ENCODE measurements at regions not wholly inside any gene's neighbourhood (a gene's known extent, or its start where the extent isn't known, plus 50 kb on each side); places are given as distances from the start of the nearest gene placed in this dataset.

DNA sequence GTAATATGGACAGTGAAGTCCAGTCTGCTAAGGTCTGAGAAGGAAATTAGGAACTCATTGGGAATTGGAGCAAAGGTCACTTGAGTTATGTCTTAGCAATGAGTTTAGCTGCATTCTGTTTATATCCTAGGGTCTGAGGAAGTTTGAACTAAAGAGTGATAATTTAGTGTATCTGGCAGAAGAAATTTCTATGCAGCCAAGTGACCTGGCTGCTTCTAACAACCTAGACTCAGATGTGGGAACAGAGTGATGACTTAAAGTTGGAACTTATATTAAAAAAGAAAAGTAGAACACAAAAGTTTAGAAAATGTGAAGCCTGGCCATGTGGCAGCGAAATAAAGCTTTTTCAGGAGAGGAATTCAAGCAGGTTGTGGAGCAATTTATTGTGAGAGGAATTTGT, 106.2 kb downstream of the PRDM9 start:
- H3K4me3 ChIP-seq (ENCODE audit: low read depth, low read length) = no peak overlapping the region
- CTCF ChIA-PET = no interaction called here
- no peak for TF ChIP-seq CTCF (IDR thresholded peaks at IDR 0.05; ENCODE audit: insufficient read depth, low read length, missing control alignments)
- POLR2A ChIA-PET = no interaction called here
- no peak for DNase-seq (ENCODE audit: low read depth, low spot score)

- no peak overlapping the region for H3K4me3 ChIP-seq (ENCODE audit: low read depth, low read length)
- DNase-seq (ENCODE audit: low read depth, low spot score) = no peak
- ChIA-PET POLR2A (no interaction called here), CTCF (no interaction called here)
- TF ChIP-seq CTCF (IDR thresholded peaks at IDR 0.05; ENCODE audit: insufficient read depth, low read length, missing control alignments) = no peak
Observed at GRCh38 chr5:23614422-23614821, 107.0 kb downstream of the PRDM9 start.

GRCh38 chr5:23626961-23627360, 119.6 kb downstream of the PRDM9 start:
- TF ChIP-seq CTCF (IDR thresholded peaks at IDR 0.05; ENCODE audit: insufficient read depth, low read length, missing control alignments) = no peak
- ChIA-PET CTCF (no interaction called here), POLR2A (no interaction called here)
- no peak overlapping the region for H3K4me3 ChIP-seq (ENCODE audit: low read depth, low read length)
- no peak for DNase-seq (ENCODE audit: low read depth, low spot score)

DNA sequence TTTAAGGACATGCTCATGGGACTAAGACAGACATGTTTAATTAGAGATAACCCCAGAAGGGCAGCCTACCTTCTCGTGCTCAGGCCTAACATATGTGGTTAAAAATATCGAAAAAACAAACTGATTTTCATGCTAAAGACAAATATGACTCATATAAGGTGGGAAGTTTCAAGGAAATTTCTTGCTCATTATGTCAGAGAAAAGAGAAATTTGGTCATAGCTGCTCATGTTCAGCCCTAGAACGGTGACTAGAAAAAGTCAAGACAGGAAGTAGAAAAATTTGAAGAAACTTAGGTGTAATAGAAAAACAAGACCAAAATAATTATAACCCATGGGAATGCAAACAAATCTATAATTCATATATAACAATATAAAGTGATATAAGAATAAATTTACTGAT, 120.6 kb downstream of the PRDM9 start:
- CTCF ChIA-PET = no interaction called here
- TF ChIP-seq CTCF (IDR thresholded peaks at IDR 0.05; ENCODE audit: insufficient read depth, low read length, missing control alignments) = no peak

DNA sequence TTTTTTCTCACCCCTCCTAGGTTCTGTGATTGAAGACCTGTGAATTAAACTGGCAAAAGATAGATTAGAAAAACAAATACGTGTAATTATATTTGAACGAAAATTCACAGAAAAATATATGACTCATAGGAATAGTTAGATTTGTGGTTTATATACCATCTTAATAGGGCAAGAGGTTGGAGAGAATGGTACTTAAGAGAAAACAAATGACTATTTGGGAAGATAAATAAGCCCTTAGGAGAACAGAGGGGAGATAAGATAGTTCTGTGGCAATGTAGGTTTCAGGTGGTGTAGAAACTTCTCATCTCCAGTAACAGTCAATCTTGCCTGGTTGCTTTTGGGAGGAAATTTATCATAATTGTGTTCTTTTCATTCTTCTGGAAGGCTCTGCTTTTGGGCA, 122.0 kb downstream of the PRDM9 start:
- no peak for DNase-seq (ENCODE audit: low read depth, low spot score)
- H3K4me3 ChIP-seq (ENCODE audit: low read depth, low read length) = no peak overlapping the region
- TF ChIP-seq CTCF (IDR thresholded peaks at IDR 0.05; ENCODE audit: insufficient read depth, low read length, missing control alignments) = no peak
- CTCF ChIA-PET = no interaction called here
- POLR2A ChIA-PET = no interaction called here

More for the DNA sequence above, 120.6 kb downstream of the PRDM9 start:
- POLR2A ChIA-PET = no interaction called here
- no peak overlapping the region for H3K4me3 ChIP-seq (ENCODE audit: low read depth, low read length)
- DNase-seq (ENCODE audit: low read depth, low spot score) = no peak

GRCh38 chr5:23631302-23632045, 124.1 kb downstream of the PRDM9 start:
- H3K4me3 ChIP-seq (ENCODE audit: low read depth, low read length) = no peak overlapping the region
- POLR2A ChIA-PET = no interaction called here
- no peak for DNase-seq (ENCODE audit: low read depth, low spot score)
- no peak for TF ChIP-seq CTCF (IDR thresholded peaks at IDR 0.05; ENCODE audit: insufficient read depth, low read length, missing control alignments)
- CTCF ChIA-PET = no interaction called here

All from AG04449 (cell line).